Astrocyte (in vitro differentiated cells and primary cell): ENCODE measurements at regions not wholly inside any gene's neighbourhood (a gene's known extent, or its start where the extent isn't known, plus 50 kb on each side); places are given as distances from the start of the nearest gene placed in this dataset.
A peak's percentile ranks its signal among the peaks of the same experiment; 100 is the strongest.

Experiments used
- DNase-seq: peaks from one replicate; pipeline ENCODE4 v3.0.0-alpha.2; 2010; ENCODE audit warnings: low read depth
- FAIRE-seq: peaks from 2 replicates; lab custom pipeline; 2011; peaks lifted over from hg19 to GRCh38; lab: Jason Lieb, UNC
- H2AFZ ChIP-seq: 2 replicates; pipeline ENCODE4 v1.6.0; 2012; ENCODE audit warnings: low read depth, low read length, inconsistent platforms
- H3K27ac ChIP-seq: 2 replicates; pipeline ENCODE4 v1.5.1; 2011; ENCODE audit warnings: low read depth, low read length, inconsistent platforms
- H3K27me3 ChIP-seq: 2 replicates; pipeline ENCODE4 v1.6.0; 2011; ENCODE audit warnings: low read length, inconsistent platforms; ENCODE audit not compliant: insufficient read depth
- H3K36me3 ChIP-seq: 2 replicates; pipeline ENCODE4 v1.5.1; 2011; ENCODE audit warnings: low read length, inconsistent platforms; ENCODE audit not compliant: insufficient read depth
- H3K4me1 ChIP-seq: 2 replicates; pipeline ENCODE4 v1.5.1; 2011; ENCODE audit warnings: low read length, inconsistent platforms; ENCODE audit not compliant: insufficient read depth
- H3K4me2 ChIP-seq: 2 replicates; pipeline ENCODE4 v1.6.0; 2012; ENCODE audit warnings: low read length, inconsistent platforms
- H3K4me3 ChIP-seq: 2 replicates; pipeline ENCODE4 v1.5.1; 2011; ENCODE audit warnings: low read depth, mild to moderate bottlenecking, low read length, inconsistent platforms; ENCODE audit not compliant: insufficient read depth
- H3K79me2 ChIP-seq: 2 replicates; pipeline ENCODE4 v1.6.0; 2012; ENCODE audit warnings: mild to moderate bottlenecking, low read length, inconsistent platforms; ENCODE audit not compliant: insufficient read depth
- H3K9ac ChIP-seq: 2 replicates; pipeline ENCODE4 v1.6.0; 2012; ENCODE audit warnings: mild to moderate bottlenecking, low read length, inconsistent platforms
- H3K9me3 ChIP-seq: 2 replicates; pipeline ENCODE4 v1.5.1; 2012; ENCODE audit warnings: low read depth, mild to moderate bottlenecking, low read length, inconsistent platforms; ENCODE audit not compliant: insufficient read depth
- H4K20me1 ChIP-seq: 2 replicates; pipeline ENCODE4 v1.6.0; 2012; ENCODE audit warnings: low read length, inconsistent platforms; ENCODE audit not compliant: insufficient read depth
- H3K27ac Mint-ChIP-seq: one replicate; pipeline ENCODE4 v1.8.0; 2021; ENCODE audit warnings: mild to moderate bottlenecking, mixed read lengths; ENCODE audit not compliant: unreplicated experiment
- H3K27me3 Mint-ChIP-seq: one replicate; pipeline ENCODE4 v1.8.0; 2021; ENCODE audit warnings: low read depth, mixed read lengths; ENCODE audit not compliant: unreplicated experiment
- H3K36me3 Mint-ChIP-seq: one replicate; pipeline ENCODE4 v1.8.0; 2021; ENCODE audit warnings: low read depth, mixed read lengths; ENCODE audit not compliant: unreplicated experiment
- H3K4me1 Mint-ChIP-seq: one replicate; pipeline ENCODE4 v1.8.0; 2021; ENCODE audit warnings: low read depth, mixed read lengths; ENCODE audit not compliant: unreplicated experiment
- H3K4me3 Mint-ChIP-seq: one replicate; pipeline ENCODE4 v1.8.0; 2021; ENCODE audit warnings: mild to moderate bottlenecking, moderate library complexity, mixed read lengths; ENCODE audit not compliant: unreplicated experiment
- H3K9me3 Mint-ChIP-seq: one replicate; pipeline ENCODE4 v1.8.0; 2021; ENCODE audit warnings: mild to moderate bottlenecking, mixed read lengths; ENCODE audit not compliant: unreplicated experiment
- CTCF ChIP-seq: IDR thresholded peaks from 2 replicates; pipeline ENCODE4 v1.5.1; 2011; ENCODE audit warnings: low read depth, mild to moderate bottlenecking, inconsistent platforms, low read length, moderate library complexity; ENCODE audit not compliant: insufficient read depth
- EZH2 ChIP-seq: IDR thresholded peaks from 2 replicates; pipeline ENCODE4 v1.6.1; 2012; ENCODE audit warnings: mild to moderate bottlenecking, low read length, inconsistent platforms; ENCODE audit not compliant: insufficient read depth

GRCh38 chr20:4633379-4633778 lies 52.9 kb upstream of the PRNP start:
- Histone ChIP-seq H3K79me2 (no peaks in the 10 kb centered on the region), H4K20me1 (no peaks in the 10 kb centered on the region), H3K9ac (no peak overlapping the region), H3K27me3 (no peaks in the 10 kb centered on the region), H2AFZ (no peak overlapping the region), H3K27ac (no peak overlapping the region), H3K36me3 (no peaks in the 10 kb centered on the region), H3K4me3 (no peak overlapping the region), H3K4me2 (peak overlapping the region; percentile 54), H3K4me1 (peaks cover 8% of the 10 kb centered on the region), H3K9me3 (no peaks in the 10 kb centered on the region)
- H3K9me3 Mint-ChIP-seq, result peaks cover 3% of the 10 kb centered on the region
- DNase-seq (no peak), FAIRE-seq (peak; percentile 59)
- H3K4me1 Mint-ChIP-seq, result peaks cover 2% of the 10 kb centered on the region
- H3K27ac Mint-ChIP-seq, result no peak overlapping the region
- H3K4me3 Mint-ChIP-seq, result no peak overlapping the region
- no peak for TF ChIP-seq CTCF
- no peak for TF ChIP-seq EZH2
- H3K36me3 Mint-ChIP-seq, result no peaks in the 10 kb centered on the region
- peaks cover 18% of the 10 kb centered on the region for H3K27me3 Mint-ChIP-seq

- Histone ChIP-seq H3K4me2 (no peak overlapping the region), H2AFZ (no peak overlapping the region), H3K9ac (no peak overlapping the region), H3K9me3 (no peaks in the 10 kb centered on the region), H4K20me1 (no peaks in the 10 kb centered on the region), H3K79me2 (no peaks in the 10 kb centered on the region), H3K27me3 (no peaks in the 10 kb centered on the region), H3K27ac (no peak overlapping the region), H3K36me3 (no peaks in the 10 kb centered on the region), H3K4me3 (no peak overlapping the region), H3K4me1 (peaks cover 8% of the 10 kb centered on the region)
- H3K4me1 Mint-ChIP-seq, result peaks cover 2% of the 10 kb centered on the region
- H3K27ac Mint-ChIP-seq, result peak overlapping the region; percentile 16
- peaks cover 18% of the 10 kb centered on the region for H3K27me3 Mint-ChIP-seq
- peaks cover 3% of the 10 kb centered on the region for H3K9me3 Mint-ChIP-seq
- FAIRE-seq, result no peak
- no peak for TF ChIP-seq CTCF
- TF ChIP-seq EZH2, result no peak
- DNase-seq, result no peak
- H3K36me3 Mint-ChIP-seq, result no peaks in the 10 kb centered on the region
- H3K4me3 Mint-ChIP-seq, result no peak overlapping the region
Observed at GRCh38 chr20:4632876-4633275, 53.4 kb upstream of the PRNP start.

- no peak for FAIRE-seq
- no peaks in the 10 kb centered on the region for H3K4me1 Mint-ChIP-seq
Observed at GRCh38 chr20:4626228-4626627, 60.0 kb upstream of the PRNP start.

More at GRCh38 chr20:4626228-4626627, 60.0 kb upstream of the PRNP start:
- Histone ChIP-seq H3K4me2 (no peak overlapping the region), H4K20me1 (no peaks in the 10 kb centered on the region), H3K79me2 (no peaks in the 10 kb centered on the region), H3K4me3 (no peak overlapping the region), H2AFZ (no peak overlapping the region), H3K4me1 (no peaks in the 10 kb centered on the region), H3K27ac (no peak overlapping the region), H3K9me3 (no peaks in the 10 kb centered on the region), H3K9ac (no peak overlapping the region), H3K36me3 (no peaks in the 10 kb centered on the region), H3K27me3 (no peaks in the 10 kb centered on the region)
- H3K27me3 Mint-ChIP-seq, result peaks cover 11% of the 10 kb centered on the region
- no peak for DNase-seq
- TF ChIP-seq EZH2 (no peak), CTCF (no peak)
- no peak overlapping the region for H3K27ac Mint-ChIP-seq
- peaks cover 16% of the 10 kb centered on the region for H3K9me3 Mint-ChIP-seq
- no peak overlapping the region for H3K4me3 Mint-ChIP-seq
- H3K36me3 Mint-ChIP-seq, result no peaks in the 10 kb centered on the region
